K562 (cell line): ENCODE measurements at regions not wholly inside any gene's neighbourhood (a gene's known extent, or its start where the extent isn't known, plus 50 kb on each side); places are given as distances from the start of the nearest gene placed in this dataset.
A peak's percentile ranks its signal among the peaks of the same experiment; 100 is the strongest.

Experiments used
- ATAC-seq: fragments of 200-7000 bp; cut with Tn5 transposase; 3 replicates; pipeline ENCODE4 v1.9.1; 2020; ENCODE audit warnings: moderate library complexity
- BruUV-seq: library from RNA; stranded (reverse); fragments of 400-500 nt; replicated peaks from 2 replicates; lab custom pipeline; 2021; lab: Mats Ljungman, UMichigan
- CTCF ChIA-PET: fragments of 300-600 bp; formaldehyde crosslinking; extraction: SDS; loops from one replicate; lab custom pipeline; 2021; ENCODE audit warnings: low intra/inter-chr PET ratio; lab: Yijun Ruan, JAX
- POLR2A ChIA-PET: fragments of 300-600, 350-650 bp; sonication (Branson Sonifier 250); formaldehyde crosslinking; extraction: SDS; loops from one replicate; lab custom pipeline; 2021; ENCODE audit warnings: antibody characterized with exemption, inconsistent platforms; lab: Yijun Ruan, JAX
- DNase-seq, 4 experiments: peaks; one replicate each; pipeline versions ENCODE4 v3.0.0 to v3.0.0-alpha.2; 2011 to 2018; ENCODE audit warnings: low spot score in 3 of 4, mixed read lengths in 3 of 4; ENCODE audit errors: extremely low read depth in 1 of 4
- FAIRE-seq: peaks from 2 replicates; lab custom pipeline; 2011; peaks lifted over from hg19 to GRCh38; lab: Jason Lieb, UNC
- H2AFZ ChIP-seq: 2 replicates; pipeline ENCODE4 v1.6.0; 2011; ENCODE audit warnings: low read depth, low read length, control low read depth, inconsistent platforms
- H3K27ac ChIP-seq: fragments of 200-600 bp; 3 replicates; pipeline ENCODE4 v1.8.0; 2011; ENCODE audit warnings: low read depth, mild to moderate bottlenecking, control low read depth, inconsistent platforms, low read length, moderate library complexity, mixed read lengths; ENCODE audit errors: extremely low read depth
- H3K27me3 ChIP-seq, 2 experiments: fragments of 300-600 bp in 1 of 2; 2 replicates in 1 of 2; 3 replicates in 1 of 2; pipeline versions ENCODE4 v1.6.0 to v1.8.0; 2011; ENCODE audit warnings: inconsistent platforms in 2 of 2, low read length in 2 of 2, mild to moderate bottlenecking in 1 of 2, mixed read lengths in 1 of 2, moderate library complexity in 1 of 2; ENCODE audit not compliant: control insufficient read depth in 2 of 2, insufficient read depth in 2 of 2
- H3K36me3 ChIP-seq: fragments of 300-600 bp; 3 replicates; pipeline ENCODE4 v1.8.0; 2011; ENCODE audit warnings: mild to moderate bottlenecking, low read length, inconsistent platforms; ENCODE audit not compliant: control insufficient read depth, insufficient read depth
- H3K4me1 ChIP-seq, 2 experiments: fragments of 200-600 bp in 1 of 2; replicated peaks in 1 of 2; 2 replicates in 1 of 2; 3 replicates in 1 of 2; pipeline versions ENCODE4 v1.5.1 to v1.8.0; 2011; ENCODE audit warnings: inconsistent platforms in 2 of 2, low read length in 2 of 2, mild to moderate bottlenecking in 1 of 2, mixed read lengths in 1 of 2, moderate library complexity in 1 of 2; ENCODE audit not compliant: control insufficient read depth in 2 of 2, insufficient read depth in 2 of 2
- H3K4me2 ChIP-seq: 2 replicates; pipeline ENCODE4 v1.6.1; 2011; ENCODE audit warnings: low read length, control low read depth, inconsistent platforms, mixed read lengths; ENCODE audit not compliant: insufficient read depth
- H3K4me3 ChIP-seq: fragments of 200-600 bp; sonication (generic), shearing (Covaris generic); 2 replicates; pipeline ENCODE4 v1.5.1; 2016; ENCODE audit warnings: control low read depth, inconsistent platforms
- H3K79me2 ChIP-seq: fragments of 200-600 bp; 3 replicates; pipeline ENCODE4 v1.8.0; 2011; ENCODE audit warnings: low read length, inconsistent platforms; ENCODE audit not compliant: control insufficient read depth, insufficient read depth
- H3K9ac ChIP-seq, 2 experiments: 2 replicates each; pipeline versions ENCODE4 v1.6.0 to v1.6.1; 2011; ENCODE audit warnings: low read depth in 2 of 2, low read length in 2 of 2, control low read depth in 1 of 2, inconsistent platforms in 1 of 2, mild to moderate bottlenecking in 1 of 2, mixed read lengths in 1 of 2; ENCODE audit not compliant: insufficient read depth in 1 of 2
- H3K9me1 ChIP-seq: one replicate; pipeline ENCODE4 v1.6.0; 2011; ENCODE audit warnings: inconsistent platforms, mild to moderate bottlenecking, low read length, moderate library complexity; ENCODE audit not compliant: control insufficient read depth, insufficient read depth
- H3K9me3 ChIP-seq: replicated peaks from 2 replicates; pipeline ENCODE4 v1.5.1; 2011; ENCODE audit warnings: low read depth, low read length, inconsistent platforms; ENCODE audit not compliant: control insufficient read depth, insufficient read depth
- H4K20me1 ChIP-seq: replicated peaks from 2 replicates; pipeline ENCODE4 v1.6.1; 2011; ENCODE audit warnings: low read length, inconsistent platforms, mixed read lengths; ENCODE audit not compliant: control insufficient read depth, insufficient read depth
- CC2D1A ChIP-seq: fragments of 450-650 bp; IDR thresholded peaks from 2 replicates; pipeline ENCODE4 v1.6.1; 2017; ENCODE audit warnings: mild to moderate bottlenecking
- FOXA1 ChIP-seq: fragments of 450-650 bp; IDR thresholded peaks from 2 replicates; pipeline ENCODE4 v1.6.1; 2016; ENCODE audit warnings: mild to moderate bottlenecking, borderline replicate concordance
- FOXJ3 ChIP-seq: sonication (generic); formaldehyde crosslinking; IDR thresholded peaks from 2 replicates; pipeline ENCODE4 v1.4.0; 2020; ENCODE audit warnings: mild to moderate bottlenecking, missing genetic modification reagents
- HCFC1 ChIP-seq: IDR thresholded peaks from 2 replicates; pipeline ENCODE4 v1.6.1; 2012; ENCODE audit warnings: low read depth, low read length, improper control_type of control experiment
- HMG20A ChIP-seq: fragments of 450-650 bp; formaldehyde crosslinking; conservative IDR thresholded peaks from 2 replicates; pipeline ENCODE4 v1.4.0; 2020; ENCODE audit warnings: mild to moderate bottlenecking, mixed read lengths
- HSF4 ChIP-seq: fragments of 250-450 bp; sonication (Bioruptor Pico); IDR thresholded peaks from 2 replicates; pipeline ENCODE4 v2.1.2; 2022; ENCODE audit warnings: mild to moderate bottlenecking, moderate library complexity, borderline replicate concordance
- IFI16 ChIP-seq: fragments of 250-450 bp; sonication (Bioruptor Pico); IDR thresholded peaks from 2 replicates; pipeline ENCODE4 v2.1.2; 2022; ENCODE audit warnings: mild to moderate bottlenecking, inconsistent platforms
- MED1 ChIP-seq: sonication (generic); formaldehyde crosslinking; IDR thresholded peaks from 2 replicates; pipeline ENCODE4 v1.8.1; 2023; ENCODE audit warnings: missing genetic modification reagents, borderline replicate concordance
- NFE2L1 ChIP-seq: fragments of 450-650 bp; IDR thresholded peaks from 2 replicates; pipeline ENCODE4 v1.6.1; 2016; ENCODE audit warnings: missing genetic modification characterization, low read depth, mild to moderate bottlenecking, missing compliant biosample characterization, moderate library complexity, borderline replicate concordance
- NFYB ChIP-seq: IDR thresholded peaks from 2 replicates; pipeline ENCODE4 v1.6.1; 2011; ENCODE audit warnings: mild to moderate bottlenecking, moderate library complexity; ENCODE audit not compliant: insufficient read length; ENCODE audit errors: extremely low read depth
- PTBP1 ChIP-seq: fragments of 200-400 bp; formaldehyde crosslinking; IDR thresholded peaks from 2 replicates; pipeline ENCODE4 v1.6.1; 2017; ENCODE audit warnings: low read depth, low read length
- RBFOX2 ChIP-seq: fragments of 200-400 bp; formaldehyde crosslinking; IDR thresholded peaks from 2 replicates; pipeline ENCODE4 v1.6.1; 2017; ENCODE audit warnings: low read depth, mild to moderate bottlenecking, low read length, moderate library complexity
- RFX1 ChIP-seq: fragments of 450-650 bp; IDR thresholded peaks from 2 replicates; pipeline ENCODE4 v1.6.1; 2016; ENCODE audit warnings: mild to moderate bottlenecking, moderate library complexity
- SRSF3 ChIP-seq: fragments of 200-400 bp; formaldehyde crosslinking; IDR thresholded peaks from 2 replicates; pipeline ENCODE4 v1.6.1; 2016; ENCODE audit warnings: mild to moderate bottlenecking, low read length, moderate library complexity; ENCODE audit not compliant: insufficient read depth
- TCF3 ChIP-seq: sonication (generic); formaldehyde crosslinking; IDR thresholded peaks from 2 replicates; pipeline ENCODE4 v1.4.0; 2020; ENCODE audit warnings: mild to moderate bottlenecking, missing genetic modification reagents
- TCF7 ChIP-seq: sonication (generic); IDR thresholded peaks from 2 replicates; pipeline ENCODE4 v1.6.1; 2016; ENCODE audit warnings: antibody characterized with exemption, borderline replicate concordance
- USF2 ChIP-seq: sonication (generic); formaldehyde crosslinking; IDR thresholded peaks from 2 replicates; pipeline ENCODE4 v1.5.0; 2020; ENCODE audit warnings: missing genetic modification reagents
- ZFP36 ChIP-seq: fragments of 150-350 bp; IDR thresholded peaks from 2 replicates; pipeline ENCODE4 v1.6.1; 2018; ENCODE audit warnings: low read length, low read depth; ENCODE audit not compliant: partially characterized antibody
- ZNF121 ChIP-seq: sonication (generic); formaldehyde crosslinking; conservative IDR thresholded peaks from 2 replicates; pipeline ENCODE4 v1.8.0; 2022; ENCODE audit warnings: missing genetic modification reagents
- ZNF384 ChIP-seq: IDR thresholded peaks from 2 replicates; pipeline ENCODE4 v1.6.1; 2012; ENCODE audit warnings: low read depth, low read length, improper control_type of control experiment
- ZNF57 ChIP-seq: fragments of 450-650 bp; formaldehyde crosslinking; IDR thresholded peaks from 2 replicates; pipeline ENCODE4 v1.4.0; 2020; ENCODE audit warnings: mild to moderate bottlenecking, moderate library complexity
- WGBS: fragments of 100-300 bp; shearing (Covaris generic); methylation state at CpG from one replicate; pipeline ENCODE4 v1.1.6; 2016; ENCODE audit warnings: low coverage, mixed read lengths; ENCODE audit not compliant: insufficient coverage; ENCODE audit errors: missing lambda C conversion rate; 5-methylcytosine and 5-hydroxymethylcytosine counted together
- in situ Hi-C: fragments of 300-500 bp; cut with MboI; formaldehyde crosslinking; loops from 4 replicates; pipeline ENCODE4 v1.15.0; 2018; ENCODE audit warnings: inconsistent platforms, mixed read lengths
- intact Hi-C: fragments of 100-400 bp; cut with micrococcal nuclease; formaldehyde crosslinking; loops from 2 replicates; pipeline ENCODE4 v1.14.2; 2022
- TF ChIP-seq, protein P1 (sequence below): fragments of 250-450 bp; sonication (Bioruptor Pico); IDR thresholded peaks from 2 replicates; pipeline ENCODE4 v1.4.0; 2020; ENCODE audit warnings: mild to moderate bottlenecking, moderate library complexity

GRCh38 chr4:26124753-26125321 is 196.0 kb upstream of the RBPJ start:
- in situ Hi-C loops (no loop called here), intact Hi-C loops (no loop called here)
- ATAC-seq (peak; percentile 81), FAIRE-seq (no peak), DNase-seq (peak in 1 of 4 experiments; percentile 19)
- Histone ChIP-seq H3K9me1 (no peaks in the 10 kb centered on the region), H4K20me1 (no peaks in the 10 kb centered on the region), H3K4me1 (no peaks in the 10 kb centered on the region), H3K9me3 (no peaks in the 10 kb centered on the region), H3K36me3 (no peaks in the 10 kb centered on the region), H2AFZ (peak overlapping the region; percentile 72; the same call in 1 of the 2 replicates), H3K4me2 (peak overlapping the region; percentile 52; the same call in 1 of the 2 replicates), H3K4me3 (no peak overlapping the region), H3K27me3 (no peaks in the 10 kb centered on the region), H3K9ac (no peak overlapping the region), H3K27ac (no peak overlapping the region), H3K79me2 (no peaks in the 10 kb centered on the region)
- BruUV-seq: no TSS peak
- WGBS: 0% methylated on average over 7 of the region's 7 CpGs
- CTCF ChIA-PET: no interaction called here
- POLR2A ChIA-PET: no interaction called here
- TF ChIP-seq FOXA1 (no peak), CC2D1A (no peak), IFI16 (CRISPR knock-in tag) (no peak), NFYB (no peak), ZNF121 (CRISPR knock-in tag) (no peak), MED1 (CRISPR knock-in tag) (no peak), ZFP36 (no peak), PTBP1 (no peak), SRSF3 (no peak), RBFOX2 (no peak), TCF7 (no peak), HSF4 (CRISPR knock-in tag) (no peak), HCFC1 (peak; percentile 67), NFE2L1 (tag) (no peak), USF2 (CRISPR knock-in tag) (no peak), ZNF57 (CRISPR knock-in tag) (no peak), TCF3 (CRISPR knock-in tag) (no peak), FOXJ3 (CRISPR knock-in tag) (no peak), HMG20A (no peak), ZNF384 (no peak), RFX1 (peak; percentile 28; the same call in 1 of the 2 replicates)
- TF ChIP-seq, protein P1, sequence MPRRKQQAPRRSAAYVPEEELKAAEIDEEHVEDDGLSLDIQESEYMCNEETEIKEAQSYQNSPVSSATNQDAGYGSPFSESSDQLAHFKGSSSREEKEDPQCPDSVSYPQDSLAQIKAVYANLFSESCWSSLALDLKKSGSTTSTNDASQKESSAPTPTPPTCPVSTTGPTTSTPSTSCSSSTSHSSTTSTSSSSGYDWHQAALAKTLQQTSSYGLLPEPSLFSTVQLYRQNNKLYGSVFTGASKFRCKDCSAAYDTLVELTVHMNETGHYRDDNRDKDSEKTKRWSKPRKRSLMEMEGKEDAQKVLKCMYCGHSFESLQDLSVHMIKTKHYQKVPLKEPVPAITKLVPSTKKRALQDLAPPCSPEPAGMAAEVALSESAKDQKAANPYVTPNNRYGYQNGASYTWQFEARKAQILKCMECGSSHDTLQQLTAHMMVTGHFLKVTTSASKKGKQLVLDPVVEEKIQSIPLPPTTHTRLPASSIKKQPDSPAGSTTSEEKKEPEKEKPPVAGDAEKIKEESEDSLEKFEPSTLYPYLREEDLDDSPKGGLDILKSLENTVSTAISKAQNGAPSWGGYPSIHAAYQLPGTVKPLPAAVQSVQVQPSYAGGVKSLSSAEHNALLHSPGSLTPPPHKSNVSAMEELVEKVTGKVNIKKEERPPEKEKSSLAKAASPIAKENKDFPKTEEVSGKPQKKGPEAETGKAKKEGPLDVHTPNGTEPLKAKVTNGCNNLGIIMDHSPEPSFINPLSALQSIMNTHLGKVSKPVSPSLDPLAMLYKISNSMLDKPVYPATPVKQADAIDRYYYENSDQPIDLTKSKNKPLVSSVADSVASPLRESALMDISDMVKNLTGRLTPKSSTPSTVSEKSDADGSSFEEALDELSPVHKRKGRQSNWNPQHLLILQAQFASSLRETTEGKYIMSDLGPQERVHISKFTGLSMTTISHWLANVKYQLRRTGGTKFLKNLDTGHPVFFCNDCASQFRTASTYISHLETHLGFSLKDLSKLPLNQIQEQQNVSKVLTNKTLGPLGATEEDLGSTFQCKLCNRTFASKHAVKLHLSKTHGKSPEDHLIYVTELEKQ (CRISPR knock-in tag): no peak
